Lung microvascular endothelial cell (primary cell): ENCODE measurements at regions not wholly inside any gene's neighbourhood (a gene's known extent, or its start where the extent isn't known, plus 50 kb on each side); places are given as distances from the start of the nearest gene placed in this dataset.

Source experiments
- DNase-seq, 2 donors: peaks; one replicate each; pipeline versions ENCODE4 v3.0.0 to v3.0.0-alpha.2; 2010; ENCODE audit warnings: low read depth in 2 of 2

DNA sequence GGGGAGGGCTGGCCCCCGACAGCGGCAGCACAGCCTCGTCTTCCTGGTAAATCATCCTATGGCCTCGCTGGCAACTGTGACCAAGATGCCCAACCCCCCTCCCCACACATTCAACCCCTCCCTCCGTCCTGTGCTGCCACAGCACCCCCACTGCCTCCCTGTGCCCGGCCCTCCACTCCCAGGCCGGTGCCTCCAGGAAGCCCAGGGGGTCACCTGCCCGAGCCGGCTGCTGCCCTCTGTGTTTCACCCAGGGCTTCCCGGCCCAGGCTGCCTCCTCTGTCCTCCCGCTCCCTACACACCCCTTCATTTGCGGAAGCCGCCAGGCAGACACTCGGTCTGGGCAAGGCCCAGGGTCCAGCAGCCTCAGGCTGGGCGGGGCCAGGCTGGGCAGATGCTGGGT is 188.6 kb downstream of the RBFOX3 start:
- DNase-seq = no peak

GRCh38 chr17:79420318-79421243 is 190.3 kb downstream of the RBFOX3 start:
- peak in 1 of 2 donors; percentile 18 for DNase-seq

- DNase-seq = no peak
Measured at GRCh38 chr17:79417476-79417988, 193.3 kb downstream of the RBFOX3 start.

DNA sequence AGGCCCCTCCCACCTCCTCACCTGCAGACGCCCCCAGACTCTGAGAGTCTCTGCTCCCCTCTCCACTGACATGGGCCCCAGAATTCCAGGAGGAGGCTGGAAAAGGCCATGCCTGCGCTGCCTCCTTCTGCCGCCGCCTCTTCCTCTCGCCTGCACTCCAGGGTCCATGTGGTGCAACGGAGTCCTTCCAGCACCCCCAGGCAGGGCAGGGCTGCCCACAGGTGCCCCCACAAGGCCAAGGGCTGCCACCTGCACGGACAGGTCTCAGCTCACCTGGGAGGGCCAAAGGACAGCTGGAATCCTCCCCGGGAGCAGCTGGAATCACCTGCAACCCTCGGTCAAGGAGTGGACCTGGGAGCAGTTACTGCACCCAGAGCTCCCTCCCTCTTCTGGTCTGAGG is 194.9 kb downstream of the RBFOX3 start:
- no peak for DNase-seq

- no peak for DNase-seq
Measured at GRCh38 chr17:79415365-79415764, 195.5 kb downstream of the RBFOX3 start.

DNA sequence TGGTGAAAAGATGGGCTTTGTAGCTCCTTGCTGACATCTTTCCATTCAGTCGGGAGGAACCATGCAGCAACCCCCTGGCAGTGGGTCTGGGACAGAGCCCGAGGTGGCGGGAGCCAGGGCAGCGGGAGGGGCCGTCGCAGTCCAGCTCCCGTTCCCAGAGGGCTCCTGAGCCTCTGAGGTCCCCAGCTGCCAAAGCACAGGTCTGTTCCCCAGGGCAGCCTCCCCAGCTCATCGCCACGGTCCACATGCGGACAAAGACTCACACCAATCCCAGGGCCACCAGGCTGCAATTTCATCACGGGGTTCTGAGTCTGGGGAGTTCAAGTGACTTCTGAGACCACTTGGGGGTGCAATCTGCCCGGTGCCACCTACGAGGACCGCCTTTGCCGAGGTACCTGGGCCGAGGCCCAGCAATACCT is 196.0 kb downstream of the RBFOX3 start:
- no peak for DNase-seq

DNA sequence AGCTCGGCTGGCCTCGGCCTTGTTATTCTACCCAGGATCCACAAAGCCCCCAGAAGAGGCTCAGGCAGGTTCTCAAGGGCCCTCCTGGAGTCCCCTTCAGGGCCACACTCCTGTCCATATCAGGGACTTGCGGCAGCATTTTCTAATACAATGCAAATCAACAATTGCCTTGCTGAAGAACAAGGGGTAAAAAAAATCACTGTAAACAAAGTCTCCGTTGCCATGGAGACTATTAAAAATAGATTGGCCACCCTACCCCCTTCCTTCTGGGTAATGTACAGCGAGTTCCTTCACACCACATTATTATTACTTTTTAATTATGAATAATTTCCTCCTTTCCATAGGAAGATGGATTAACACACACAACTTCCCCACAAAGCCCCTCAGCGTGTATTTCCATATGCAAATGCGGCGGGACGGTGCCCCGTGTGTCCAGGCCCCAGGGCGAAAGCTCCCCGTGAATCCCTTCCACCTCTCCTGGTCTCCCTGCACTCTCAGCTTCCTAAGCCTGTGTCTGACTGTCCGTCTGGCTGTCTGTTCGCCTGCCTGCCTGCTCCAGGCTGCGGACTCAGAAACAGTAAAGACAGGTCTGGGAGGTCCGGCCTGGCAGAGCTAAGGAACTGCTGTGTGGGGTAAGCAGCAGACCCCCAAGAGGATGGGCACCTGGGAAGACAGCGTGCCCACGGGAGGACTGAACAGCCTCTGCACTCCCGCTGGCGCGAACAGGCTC is 196.6 kb downstream of the RBFOX3 start:
- no peak for DNase-seq

GRCh38 chr17:79413611-79414010 is 197.2 kb downstream of the RBFOX3 start:
- DNase-seq = no peak

- no peak for DNase-seq
Measured at GRCh38 chr17:79412886-79413390, 197.9 kb downstream of the RBFOX3 start.

- DNase-seq = no peak
Measured at GRCh38 chr17:79412110-79412509, 198.7 kb downstream of the RBFOX3 start.

GRCh38 chr17:79411419-79411818 is 199.4 kb downstream of the RBFOX3 start:
- DNase-seq = no peak

- no peak for DNase-seq
Measured at GRCh38 chr17:79410681-79411080, 200.2 kb downstream of the RBFOX3 start.

DNA sequence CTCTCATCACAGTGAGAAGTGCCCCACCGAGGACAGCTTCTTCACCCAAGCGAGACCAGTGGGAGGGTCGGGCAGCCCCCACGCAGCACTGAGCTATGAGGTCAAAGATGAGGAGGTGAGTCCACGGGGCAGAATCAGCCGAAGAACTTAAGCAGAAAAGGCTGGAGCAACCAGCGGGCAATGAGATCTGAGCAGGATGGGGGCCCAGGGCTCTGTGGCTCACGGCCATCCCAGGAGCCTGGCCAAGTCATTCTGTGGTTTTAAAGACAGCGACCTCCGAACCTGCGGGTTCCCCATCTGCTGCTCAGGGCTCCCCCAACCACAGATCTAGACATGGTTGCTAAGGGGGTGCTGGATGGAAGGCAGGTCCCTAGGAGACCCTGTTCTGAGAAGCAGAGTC is 202.6 kb downstream of the RBFOX3 start:
- no peak for DNase-seq

DNA sequence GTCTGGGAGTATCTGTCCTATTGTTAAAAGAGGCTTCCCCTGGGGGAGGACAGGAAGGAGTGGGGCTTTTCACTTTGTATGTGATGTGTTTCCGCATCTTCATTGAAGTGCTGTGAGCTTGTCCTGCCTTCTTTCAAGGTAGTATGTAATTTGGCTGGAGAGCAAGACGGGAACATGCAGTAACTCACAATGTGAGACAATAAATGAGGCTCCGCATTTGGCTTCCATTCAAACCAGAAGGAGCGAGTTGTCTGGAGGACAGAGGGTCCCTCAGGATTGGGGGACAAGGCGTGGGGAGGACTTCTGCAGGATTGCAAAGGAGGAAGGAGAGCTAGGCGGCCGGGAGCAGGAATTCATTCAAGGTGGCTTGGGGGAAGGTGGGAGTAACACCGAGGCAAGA is 203.5 kb downstream of the RBFOX3 start:
- peak in 1 of 2 donors; percentile 13 for DNase-seq

GRCh38 chr17:79406316-79406715 is 204.5 kb downstream of the RBFOX3 start:
- DNase-seq = peak; percentile 37 to 52

DNA sequence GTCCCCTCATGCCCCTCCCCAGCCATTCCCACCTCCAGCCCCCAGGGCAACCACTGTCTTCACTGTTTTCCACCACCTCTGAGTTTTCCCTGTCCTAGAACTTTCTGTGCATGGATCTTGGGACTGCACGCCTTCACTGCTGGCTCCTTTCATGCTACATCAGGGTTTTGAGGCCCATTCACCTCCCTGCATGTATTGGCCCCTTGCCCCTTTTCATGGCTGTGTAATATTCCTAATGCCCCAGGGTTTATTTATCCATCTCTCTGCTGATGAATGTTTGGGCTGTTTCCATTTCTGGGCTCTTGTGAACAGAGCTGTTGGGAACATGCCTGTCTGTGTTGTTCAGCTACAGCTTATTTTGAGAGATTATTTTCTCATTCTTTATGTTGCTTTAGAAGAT is 205.0 kb downstream of the RBFOX3 start:
- no peak for DNase-seq

- no peak for DNase-seq
Measured at GRCh38 chr17:79404136-79404911, 206.5 kb downstream of the RBFOX3 start.

- no peak for DNase-seq
Measured at GRCh38 chr17:79401704-79402674, 208.9 kb downstream of the RBFOX3 start.

GRCh38 chr17:79400989-79401703 is 209.7 kb downstream of the RBFOX3 start:
- peak; percentile 58 to 59 for DNase-seq
